IMR-90 (cell line): ENCODE measurements at regions not wholly inside any gene's neighbourhood (a gene's known extent, or its start where the extent isn't known, plus 50 kb on each side); places are given as distances from the start of the nearest gene placed in this dataset.

ENCODE experiments used
- ATAC-seq: fragments of 200-7000 bp; cut with Tn5 transposase; 2 replicates; pipeline ENCODE4 v1.9.1; 2020; ENCODE audit warnings: low read depth, mild to moderate bottlenecking, moderate library complexity
- BruUV-seq: library from RNA; stranded (reverse); fragments of 400-500 nt; replicated peaks from 2 replicates; lab custom pipeline; 2021; lab: Mats Ljungman, UMichigan
- CTCF ChIA-PET: fragments of 300-600 bp; formaldehyde crosslinking; extraction: SDS; loops from one replicate; lab custom pipeline; 2021; ENCODE audit warnings: antibody characterized with exemption; lab: Yijun Ruan, JAX
- POLR2A ChIA-PET: fragments of 300-600 bp; sonication (Branson Sonifier 250); formaldehyde crosslinking; loops from one replicate; lab custom pipeline; 2022; ENCODE audit warnings: antibody characterized with exemption; ENCODE audit not compliant: unreplicated experiment; lab: Charles Lee
- DNase-seq: peaks from one replicate; pipeline ENCODE4 v3.0.0; 2013
- H2AFZ ChIP-seq: replicated peaks from 2 replicates; pipeline ENCODE3; 2013; ENCODE audit warnings: low read length, mild to moderate bottlenecking; ENCODE audit not compliant: poor library complexity
- H2AK5ac ChIP-seq: 2 replicates; pipeline ENCODE4 v1.6.1; 2013; ENCODE audit warnings: low read depth, low read length, inconsistent platforms
- H2AK9ac ChIP-seq: replicated peaks from 2 replicates; pipeline ENCODE3; 2013; ENCODE audit warnings: mild to moderate bottlenecking, low read depth, low read length, moderate library complexity; ENCODE audit not compliant: poor library complexity
- H2BK120ac ChIP-seq: 2 replicates; pipeline ENCODE4 v1.6.1; 2013; ENCODE audit warnings: low read depth, low read length, inconsistent platforms
- H2BK15ac ChIP-seq: 3 replicates; pipeline ENCODE4 v1.6.1; 2013; ENCODE audit warnings: low read depth, low read length, inconsistent platforms
- H2BK20ac ChIP-seq: 2 replicates; pipeline ENCODE4 v1.6.1; 2013; ENCODE audit warnings: low read depth, mild to moderate bottlenecking, inconsistent platforms, low read length, moderate library complexity
- H2BK5ac ChIP-seq: 2 replicates; pipeline ENCODE4 v1.6.1; 2013; ENCODE audit warnings: mild to moderate bottlenecking, low read depth, low read length, inconsistent platforms; ENCODE audit not compliant: poor library complexity, severe bottlenecking
- H3K14ac ChIP-seq: replicated peaks from 2 replicates; pipeline ENCODE4 v1.6.1; 2013; ENCODE audit warnings: low read depth, low read length, inconsistent platforms
- H3K18ac ChIP-seq: 2 replicates; pipeline ENCODE4 v1.6.1; 2013; ENCODE audit warnings: low read depth, low read length, control low read depth
- H3K23ac ChIP-seq: 2 replicates; pipeline ENCODE4 v1.6.1; 2013; ENCODE audit warnings: low read depth, low read length, inconsistent platforms
- H3K27ac ChIP-seq: 2 replicates; pipeline ENCODE4 v1.5.1; 2013; ENCODE audit warnings: mild to moderate bottlenecking, control low read depth, low read length; ENCODE audit not compliant: insufficient read depth
- H3K27me3 ChIP-seq: 2 replicates; pipeline ENCODE4 v1.6.1; 2013; ENCODE audit warnings: low read length; ENCODE audit not compliant: control insufficient read depth, insufficient read depth
- H3K36me3 ChIP-seq: 2 replicates; pipeline ENCODE4 v1.6.1; 2013; ENCODE audit warnings: low read length, mixed read lengths; ENCODE audit not compliant: control insufficient read depth, insufficient read depth
- H3K4ac ChIP-seq: 2 replicates; pipeline ENCODE4 v1.6.1; 2013; ENCODE audit warnings: low read depth, low read length, inconsistent platforms
- H3K4me1 ChIP-seq: 2 replicates; pipeline ENCODE4 v1.6.1; 2013; ENCODE audit warnings: low read length, mixed read lengths; ENCODE audit not compliant: control insufficient read depth, insufficient read depth
- H3K4me2 ChIP-seq: 2 replicates; pipeline ENCODE4 v1.6.1; 2013; ENCODE audit warnings: low read depth, mild to moderate bottlenecking, control low read depth, low read length, moderate library complexity
- H3K4me3 ChIP-seq: 2 replicates; pipeline ENCODE4 v1.5.1; 2013; ENCODE audit warnings: low read depth, mild to moderate bottlenecking, control low read depth, low read length, moderate library complexity; ENCODE audit not compliant: insufficient read depth
- H3K56ac ChIP-seq: 2 replicates; pipeline ENCODE4 v1.6.1; 2013; ENCODE audit warnings: low read length, inconsistent platforms; ENCODE audit not compliant: insufficient read depth; ENCODE audit errors: extremely low read depth
- H3K79me1 ChIP-seq, 2 experiments: 2 replicates each; pipeline ENCODE4 v1.6.1; 2013; ENCODE audit warnings: low read length in 2 of 2, inconsistent platforms in 1 of 2, low read depth in 1 of 2
- H3K9ac ChIP-seq: 2 replicates; pipeline ENCODE4 v1.6.1; 2013; ENCODE audit warnings: low read depth, low read length, control low read depth
- H3K9me1 ChIP-seq: 2 replicates; pipeline ENCODE4 v1.6.1; 2013; ENCODE audit warnings: low read length, inconsistent platforms; ENCODE audit not compliant: insufficient read depth
- H3K9me3 ChIP-seq: 2 replicates; pipeline ENCODE4 v1.6.1; 2013; ENCODE audit warnings: low read length; ENCODE audit not compliant: control insufficient read depth, insufficient read depth
- H4K20me1 ChIP-seq: 2 replicates; pipeline ENCODE4 v1.6.1; 2013; ENCODE audit warnings: low read length, inconsistent platforms; ENCODE audit not compliant: insufficient read depth
- H4K5ac ChIP-seq: 2 replicates; pipeline ENCODE4 v1.6.1; 2013; ENCODE audit warnings: mild to moderate bottlenecking, low read depth, low read length, control low read depth
- H4K8ac ChIP-seq, 2 experiments: 2 replicates each; pipeline ENCODE4 v1.6.1; 2013; ENCODE audit warnings: low read depth in 2 of 2, low read length in 2 of 2, control low read depth in 1 of 2, inconsistent platforms in 1 of 2
- H4K91ac ChIP-seq: 2 replicates; pipeline ENCODE4 v1.6.1; 2013; ENCODE audit warnings: low read depth, low read length, inconsistent platforms; ENCODE audit not compliant: insufficient read depth
- BHLHE40 ChIP-seq: fragments of 150-350 bp; IDR thresholded peaks from 2 replicates; pipeline ENCODE4 v1.6.1; 2016; ENCODE audit warnings: mild to moderate bottlenecking, low read depth, low read length
- CEBPB ChIP-seq: IDR thresholded peaks from 2 replicates; pipeline ENCODE4 v1.6.1; 2012; ENCODE audit warnings: low read depth, low read length, improper control_type of control experiment
- CHD1 ChIP-seq: IDR thresholded peaks from 2 replicates; pipeline ENCODE4 v1.6.1; 2012; ENCODE audit warnings: low read depth, low read length, improper control_type of control experiment
- ELK1 ChIP-seq: fragments of 150-350 bp; IDR thresholded peaks from 2 replicates; pipeline ENCODE4 v1.6.1; 2016; ENCODE audit warnings: low read depth, mild to moderate bottlenecking, low read length, moderate library complexity, borderline replicate concordance
- FOS ChIP-seq: fragments of 150-350 bp; IDR thresholded peaks from 2 replicates; pipeline ENCODE4 v1.6.1; 2016; ENCODE audit warnings: low read depth, low read length
- MAFK ChIP-seq: IDR thresholded peaks from 2 replicates; pipeline ENCODE4 v1.6.1; 2012; ENCODE audit warnings: low read depth, low read length, improper control_type of control experiment
- MAZ ChIP-seq: IDR thresholded peaks from 2 replicates; pipeline ENCODE4 v1.6.1; 2012; ENCODE audit warnings: low read depth, mild to moderate bottlenecking, low read length, improper control_type of control experiment, moderate library complexity, borderline replicate concordance
- MXI1 ChIP-seq: IDR thresholded peaks from 2 replicates; pipeline ENCODE4 v1.6.1; 2012; ENCODE audit warnings: low read depth, mild to moderate bottlenecking, low read length, moderate library complexity, borderline replicate concordance
- NFE2L2 ChIP-seq: fragments of 150-350 bp; IDR thresholded peaks from 2 replicates; pipeline ENCODE4 v1.6.1; 2016; ENCODE audit warnings: low read depth, mild to moderate bottlenecking, low read length
- POLR2A ChIP-seq: IDR thresholded peaks from 2 replicates; pipeline ENCODE4 v1.6.1; 2012; ENCODE audit warnings: mild to moderate bottlenecking, low read depth, low read length
- RCOR1 ChIP-seq: IDR thresholded peaks from 2 replicates; pipeline ENCODE4 v1.6.1; 2012; ENCODE audit warnings: mild to moderate bottlenecking, low read length, improper control_type of control experiment; ENCODE audit not compliant: insufficient replicate concordance
- SMC3 ChIP-seq: fragments of 150-350 bp; IDR thresholded peaks from 2 replicates; pipeline ENCODE4 v1.6.1; 2016; ENCODE audit warnings: low read depth, mild to moderate bottlenecking, antibody characterized with exemption, low read length, moderate library complexity
- WGBS, 2 experiments: methylation state at CpG; one replicate each; pipeline versions ENCODE4 v1.1.5 to v1.1.7; 2013; ENCODE audit warnings: missing lambda C conversion rate in 2 of 2; ENCODE audit not compliant: insufficient read length in 1 of 2; ENCODE audit errors: extremely low coverage in 2 of 2; 5-methylcytosine and 5-hydroxymethylcytosine counted together
- dilution Hi-C: fragments of 300-500 bp; cut with HindIII; formaldehyde crosslinking; loops from one replicate; pipeline ENCODE4 v1.14.3; 2018; ENCODE audit warnings: low sequenced_read_pairs; ENCODE audit not compliant: unreplicated experiment
- in situ Hi-C: fragments of 300-500 bp; cut with MboI; formaldehyde crosslinking; loops from 3 replicates; pipeline ENCODE4 v1.14.3; 2019; ENCODE audit warnings: low sequenced_read_pairs, inconsistent platforms, mixed read lengths
- intact Hi-C: fragments of 100-400 bp; cut with micrococcal nuclease; formaldehyde crosslinking; loops from 2 replicates; pipeline ENCODE4 v1.10.0; 2022
- TF ChIP-seq, protein P1 (sequence below): fragments of 150-350 bp; IDR thresholded peaks from 2 replicates; pipeline ENCODE4 v1.6.1; 2017; ENCODE audit warnings: mild to moderate bottlenecking, antibody characterized with exemption, low read length, low read depth

DNA sequence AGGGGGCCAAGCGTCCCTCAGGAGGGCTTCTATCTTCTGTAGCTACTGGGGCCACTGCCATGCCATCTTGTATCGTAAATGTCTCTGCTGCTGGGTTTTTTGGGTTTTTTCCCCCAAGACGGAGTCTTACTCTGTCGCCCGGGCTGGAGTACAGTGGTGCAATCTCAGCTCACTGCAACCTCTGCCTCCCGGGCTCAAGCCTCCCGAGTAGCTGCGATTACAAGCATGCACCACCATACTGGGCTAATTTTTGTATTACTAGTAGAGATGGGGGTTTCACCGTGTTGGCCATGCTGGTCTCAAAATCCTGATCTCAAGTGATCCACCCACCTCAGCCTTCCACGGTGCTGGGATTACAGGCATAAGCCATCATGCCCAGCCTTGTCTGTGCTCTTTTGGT lies 111.3 kb upstream of the LOC128125822 start:
- ChIA-PET POLR2A (no interaction called here), CTCF (no interaction called here)
- Histone ChIP-seq H2AK9ac (no peak overlapping the region), H3K36me3 (no peaks in the 10 kb centered on the region), H4K8ac (no peak overlapping the region), H2BK20ac (no peak overlapping the region), H3K9ac (no peak overlapping the region), H2AFZ (no peak overlapping the region), H3K9me3 (no peaks in the 10 kb centered on the region), H4K5ac (no peak overlapping the region), H3K27me3 (no peaks in the 10 kb centered on the region), H3K23ac (no peak overlapping the region), H3K4me2 (no peak overlapping the region), H3K79me1 (no peaks in the 10 kb centered on the region), H4K91ac (no peak overlapping the region), H2BK5ac (no peak overlapping the region), H3K4me3 (no peak overlapping the region), H3K14ac (no peak overlapping the region), H3K4ac (no peak overlapping the region), H4K20me1 (no peaks in the 10 kb centered on the region), H2BK120ac (no peak overlapping the region), H3K18ac (no peak overlapping the region), H2AK5ac (no peak overlapping the region), H3K9me1 (no peaks in the 10 kb centered on the region), H3K56ac (no peak overlapping the region), H3K27ac (no peak overlapping the region), H2BK15ac (no peak overlapping the region), H3K4me1 (no peaks in the 10 kb centered on the region)
- TF ChIP-seq CEBPB (no peak), MAFK (no peak), POLR2A (no peak), CHD1 (no peak), SMC3 (no peak), RCOR1 (no peak), BHLHE40 (no peak), FOS (no peak), MAZ (no peak), MXI1 (no peak), ELK1 (no peak), NFE2L2 (no peak)
- TF ChIP-seq, protein P1, sequence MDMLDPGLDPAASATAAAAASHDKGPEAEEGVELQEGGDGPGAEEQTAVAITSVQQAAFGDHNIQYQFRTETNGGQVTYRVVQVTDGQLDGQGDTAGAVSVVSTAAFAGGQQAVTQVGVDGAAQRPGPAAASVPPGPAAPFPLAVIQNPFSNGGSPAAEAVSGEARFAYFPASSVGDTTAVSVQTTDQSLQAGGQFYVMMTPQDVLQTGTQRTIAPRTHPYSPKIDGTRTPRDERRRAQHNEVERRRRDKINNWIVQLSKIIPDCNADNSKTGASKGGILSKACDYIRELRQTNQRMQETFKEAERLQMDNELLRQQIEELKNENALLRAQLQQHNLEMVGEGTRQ = no peak
- 20% methylated on average over 1 of the region's 10 CpGs; no CpG with 5 or more reads in 1 of the 2 experiments for WGBS, 2 experiments
- no peak for ATAC-seq
- dilution Hi-C loops (no loop called here), in situ Hi-C loops (no loop called here), intact Hi-C loops (no loop called here)
- BruUV-seq = no TSS peak
- no peak for DNase-seq
